Heart left ventricle (tissue), 13 donors: ENCODE measurements at regions not wholly inside any gene's neighbourhood (a gene's known extent, or its start where the extent isn't known, plus 50 kb on each side); places are given as distances from the start of the nearest gene placed in this dataset.

Experiments used
- CTCF ChIP-seq, 12 donors: fragments of 200-600 bp; sonication (generic) in 4 of 12; IDR thresholded peaks; one replicate each; pipeline versions ENCODE4 v1.5.0 to v1.8.0; 2018 to 2022; ENCODE audit warnings: antibody characterized with exemption in 12 of 12, mild to moderate bottlenecking in 5 of 12
- POLR2A ChIP-seq, 2 donors: fragments of 450-650 bp; IDR thresholded peaks; one replicate each; pipeline ENCODE4 v1.6.1; 2017; ENCODE audit warnings: antibody characterized with exemption in 2 of 2, mild to moderate bottlenecking in 2 of 2, moderate library complexity in 2 of 2
- donor health status: ischemic (EF 13 %, LVEDD 7.1; RV severe dilation, severe dysfunction).
- donor health status: DM: no; HTN: yes; CAD: no.
- donor health status: DM: no; HTN: no; CAD: no.
- donor health status: ischemic (EF 25% LVEDD 6.9; RV normal size, moderate dysfunction).
- donor health status: ischemic (EF 25% LVEDD 5.7; RV mildly dilated, moderate dysfunction).
- donor health status: ischemic (EF 35%, LVEDD 5.7; RV mildly dilated, moderate dysfunction).
- donor health status: nonischemic (EF 11% LVEDD 7.7; RV severe dilation, severe dysfunction).
- donor health status: DM: yes; HTN: yes; CAD: no.
- donor health status: PGD.
- donor health status: ischemic (EF 29% LVEDD 5.4; RV normal size, mild dysfunction).
- donor health status: nonischemic (EF 23%, LVEDD 6.1; RV moderate dilation, normal function).

DNA sequence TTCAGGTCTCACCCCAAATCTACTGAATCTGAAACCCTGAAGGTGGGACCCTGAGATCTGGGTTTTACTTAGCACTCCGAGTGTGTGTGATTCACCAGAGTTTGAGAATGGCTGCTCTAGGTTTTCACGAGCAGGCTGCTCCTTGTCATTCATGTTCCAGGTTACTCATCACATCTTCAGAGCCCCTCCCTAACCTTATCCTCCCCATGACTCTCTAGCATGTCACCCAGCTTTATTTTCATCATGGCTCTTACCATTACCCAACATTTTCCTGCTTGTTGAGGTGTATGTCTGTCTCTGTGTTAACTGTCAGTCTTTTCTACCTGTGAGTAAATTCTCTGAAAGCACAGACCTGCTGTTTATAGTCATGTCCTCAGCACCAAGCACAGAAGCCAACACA, 319.2 kb downstream of the NSG2 start:
- no peak for TF ChIP-seq CTCF (IDR thresholded peaks at IDR 0.05)
- TF ChIP-seq POLR2A (IDR thresholded peaks at IDR 0.05) = no peak
